Activated CD4-positive, alpha-beta T cell treated with anti-CD3 and anti-CD28 coated beads for 36 hours (primary cell): ENCODE measurements at regions not wholly inside any gene's neighbourhood (a gene's known extent, or its start where the extent isn't known, plus 50 kb on each side); places are given as distances from the start of the nearest gene placed in this dataset.

Experiments
- ATAC-seq: fragments of 200-7000 bp; cut with Tn5 transposase; one replicate; pipeline ENCODE4 v1.10.0; 2021; ENCODE audit warnings: mild to moderate bottlenecking, moderate library complexity
- CTCF ChIA-PET: fragments of 350-600 bp; sonication (Branson Sonifier 250); formaldehyde crosslinking; loops from one replicate; lab custom pipeline; 2021; ENCODE audit warnings: antibody characterized with exemption; lab: Charles Lee
- POLR2A ChIA-PET: fragments of 350-600 bp; sonication (Branson Sonifier 250); formaldehyde crosslinking; loops from one replicate; lab custom pipeline; 2021; ENCODE audit warnings: antibody characterized with exemption, inconsistent platforms; lab: Charles Lee
- DNase-seq: peaks from one replicate; pipeline ENCODE4 v3.0.0-alpha.2; 2020
- H3K27ac Mint-ChIP-seq: one replicate; pipeline ENCODE4 v1.8.0; 2021; ENCODE audit warnings: mixed read lengths
- H3K27me3 Mint-ChIP-seq: one replicate; pipeline ENCODE4 v1.8.0; 2021; ENCODE audit warnings: mixed read lengths
- H3K36me3 Mint-ChIP-seq: one replicate; pipeline ENCODE4 v1.8.0; 2021; ENCODE audit warnings: low read depth, mixed read lengths
- H3K4me1 Mint-ChIP-seq: one replicate; pipeline ENCODE4 v1.8.0; 2021; ENCODE audit warnings: mixed read lengths
- H3K4me3 Mint-ChIP-seq: one replicate; pipeline ENCODE4 v1.8.0; 2021; ENCODE audit warnings: mild to moderate bottlenecking, moderate library complexity, mixed read lengths
- H3K9me3 Mint-ChIP-seq: one replicate; pipeline ENCODE4 v1.8.0; 2021; ENCODE audit warnings: low read depth, mixed read lengths
- intact Hi-C, 2 experiments: fragments of 100-400 bp; cut with DNase I in 1 of 2; cut with micrococcal nuclease in 1 of 2; formaldehyde crosslinking; loops; one replicate each; pipeline versions ENCODE4 v1.14.2 to v1.15.1; 2022 to 2024; cut with DNase I, micrococcal nuclease

GRCh38 chr9:28779243-28779642, 1206.0 kb upstream of the C9orf72 start:
- no peak overlapping the region for H3K4me3 Mint-ChIP-seq
- intact Hi-C loops: no loop called here
- CTCF ChIA-PET: no interaction called here
- ATAC-seq: no peak
- H3K4me1 Mint-ChIP-seq: no peaks in the 10 kb centered on the region
- no peak overlapping the region for H3K27ac Mint-ChIP-seq
- no peaks in the 10 kb centered on the region for H3K27me3 Mint-ChIP-seq
- no peaks in the 10 kb centered on the region for H3K9me3 Mint-ChIP-seq
- H3K36me3 Mint-ChIP-seq: no peaks in the 10 kb centered on the region
- POLR2A ChIA-PET: no interaction called here
- no peak for DNase-seq

- no peaks in the 10 kb centered on the region for H3K9me3 Mint-ChIP-seq
- POLR2A ChIA-PET: no interaction called here
- H3K4me3 Mint-ChIP-seq: no peak overlapping the region
- no peaks in the 10 kb centered on the region for H3K27me3 Mint-ChIP-seq
- CTCF ChIA-PET: no interaction called here
- DNase-seq (no peak), ATAC-seq (no peak)
- intact Hi-C loops: no loop called here
- H3K4me1 Mint-ChIP-seq: no peaks in the 10 kb centered on the region
- no peak overlapping the region for H3K27ac Mint-ChIP-seq
- no peaks in the 10 kb centered on the region for H3K36me3 Mint-ChIP-seq
These were observed 1208.2 kb upstream of the C9orf72 start for GRCh38 chr9:28781481-28781880.

- H3K27me3 Mint-ChIP-seq: no peaks in the 10 kb centered on the region
- H3K36me3 Mint-ChIP-seq: no peaks in the 10 kb centered on the region
- no peaks in the 10 kb centered on the region for H3K9me3 Mint-ChIP-seq
- no peak for DNase-seq
- intact Hi-C loops: no loop called here
- H3K27ac Mint-ChIP-seq: no peak overlapping the region
- ChIA-PET CTCF (no interaction called here), POLR2A (no interaction called here)
- H3K4me3 Mint-ChIP-seq: no peak overlapping the region
- no peaks in the 10 kb centered on the region for H3K4me1 Mint-ChIP-seq
- no peak for ATAC-seq
These were observed 1209.3 kb upstream of the C9orf72 start for GRCh38 chr9:28782630-28783029.

- no peak for ATAC-seq
- intact Hi-C loops: no loop called here
- no peak overlapping the region for H3K27ac Mint-ChIP-seq
- H3K4me1 Mint-ChIP-seq: no peaks in the 10 kb centered on the region
- CTCF ChIA-PET: interaction anchor here (0.9 kb wide), 1 partner anchor 8 kb away, joined by 3 read pairs; no protein-coding TSS in a partner anchor
- no peaks in the 10 kb centered on the region for H3K36me3 Mint-ChIP-seq
- no peaks in the 10 kb centered on the region for H3K9me3 Mint-ChIP-seq
- no peaks in the 10 kb centered on the region for H3K27me3 Mint-ChIP-seq
- H3K4me3 Mint-ChIP-seq: no peak overlapping the region
- no peak for DNase-seq
- POLR2A ChIA-PET: no interaction called here
These were observed 1219.4 kb upstream of the C9orf72 start for GRCh38 chr9:28792716-28793115.

GRCh38 chr9:28799876-28800275, 1226.6 kb upstream of the C9orf72 start:
- ChIA-PET POLR2A (no interaction called here), CTCF (no interaction called here)
- Mint-ChIP-seq H3K27ac (no peak overlapping the region), H3K36me3 (no peaks in the 10 kb centered on the region), H3K27me3 (no peaks in the 10 kb centered on the region), H3K9me3 (no peaks in the 10 kb centered on the region), H3K4me3 (no peak overlapping the region), H3K4me1 (no peaks in the 10 kb centered on the region)
- DNase-seq (no peak), ATAC-seq (no peak)
- intact Hi-C loops: no loop called here

- no peaks in the 10 kb centered on the region for H3K9me3 Mint-ChIP-seq
- intact Hi-C loops: no loop called here
- DNase-seq: no peak
- no peaks in the 10 kb centered on the region for H3K4me1 Mint-ChIP-seq
- ChIA-PET CTCF (interaction anchor here (1.1 to 1.9 kb wide), 2 partner anchors 9 to 26 kb away, joined by 3 to 5 read pairs; no protein-coding TSS in a partner anchor), POLR2A (no interaction called here)
- no peak overlapping the region for H3K4me3 Mint-ChIP-seq
- H3K27ac Mint-ChIP-seq: no peak overlapping the region
- no peaks in the 10 kb centered on the region for H3K27me3 Mint-ChIP-seq
- H3K36me3 Mint-ChIP-seq: no peaks in the 10 kb centered on the region
- no peak for ATAC-seq
These were observed 1228.0 kb upstream of the C9orf72 start for GRCh38 chr9:28801144-28801799.

GRCh38 chr9:28805197-28805596, 1231.9 kb upstream of the C9orf72 start:
- ChIA-PET POLR2A (no interaction called here), CTCF (no interaction called here)
- no peak for DNase-seq
- H3K27me3 Mint-ChIP-seq: no peaks in the 10 kb centered on the region
- no peaks in the 10 kb centered on the region for H3K4me1 Mint-ChIP-seq
- no peak overlapping the region for H3K27ac Mint-ChIP-seq
- H3K4me3 Mint-ChIP-seq: no peak overlapping the region
- no peak for ATAC-seq
- H3K9me3 Mint-ChIP-seq: no peaks in the 10 kb centered on the region
- intact Hi-C loops: no loop called here
- no peaks in the 10 kb centered on the region for H3K36me3 Mint-ChIP-seq

- Mint-ChIP-seq H3K27ac (no peak overlapping the region), H3K9me3 (no peaks in the 10 kb centered on the region), H3K27me3 (no peaks in the 10 kb centered on the region), H3K4me3 (no peak overlapping the region), H3K36me3 (no peaks in the 10 kb centered on the region), H3K4me1 (no peaks in the 10 kb centered on the region)
- CTCF ChIA-PET: no interaction called here
- ATAC-seq (no peak), DNase-seq (no peak)
- intact Hi-C loops: no loop called here
- POLR2A ChIA-PET: no interaction called here
These were observed 1234.8 kb upstream of the C9orf72 start for GRCh38 chr9:28808042-28808441.

GRCh38 chr9:28810388-28811075, 1237.3 kb upstream of the C9orf72 start:
- Mint-ChIP-seq H3K36me3 (no peaks in the 10 kb centered on the region), H3K27me3 (no peaks in the 10 kb centered on the region), H3K27ac (no peak overlapping the region), H3K4me1 (no peaks in the 10 kb centered on the region), H3K9me3 (peaks cover 2% of the 10 kb centered on the region), H3K4me3 (no peak overlapping the region)
- DNase-seq (no peak), ATAC-seq (no peak)
- ChIA-PET POLR2A (no interaction called here), CTCF (no interaction called here)
- intact Hi-C loops: no loop called here

GRCh38 chr9:28820741-28821140, 1247.5 kb upstream of the C9orf72 start:
- no peak overlapping the region for H3K4me3 Mint-ChIP-seq
- H3K4me1 Mint-ChIP-seq: no peaks in the 10 kb centered on the region
- H3K27ac Mint-ChIP-seq: no peak overlapping the region
- intact Hi-C loops: no loop called here
- DNase-seq: no peak
- no peak for ATAC-seq
- ChIA-PET CTCF (no interaction called here), POLR2A (no interaction called here)
- peaks cover 3% of the 10 kb centered on the region for H3K9me3 Mint-ChIP-seq
- no peaks in the 10 kb centered on the region for H3K36me3 Mint-ChIP-seq
- H3K27me3 Mint-ChIP-seq: no peaks in the 10 kb centered on the region

- no peak overlapping the region for H3K27ac Mint-ChIP-seq
- H3K9me3 Mint-ChIP-seq: peaks cover 3% of the 10 kb centered on the region
- DNase-seq (no peak), ATAC-seq (no peak)
- intact Hi-C loops: no loop called here
- ChIA-PET POLR2A (no interaction called here), CTCF (no interaction called here)
- no peaks in the 10 kb centered on the region for H3K36me3 Mint-ChIP-seq
- H3K4me1 Mint-ChIP-seq: no peaks in the 10 kb centered on the region
- no peaks in the 10 kb centered on the region for H3K27me3 Mint-ChIP-seq
- H3K4me3 Mint-ChIP-seq: no peak overlapping the region
These were observed 1248.0 kb upstream of the C9orf72 start for GRCh38 chr9:28821240-28821639.

GRCh38 chr9:28824432-28824963, 1251.2 kb upstream of the C9orf72 start:
- intact Hi-C loops: no loop called here
- no peaks in the 10 kb centered on the region for H3K9me3 Mint-ChIP-seq
- ChIA-PET POLR2A (no interaction called here), CTCF (no interaction called here)
- H3K36me3 Mint-ChIP-seq: no peaks in the 10 kb centered on the region
- no peak overlapping the region for H3K27ac Mint-ChIP-seq
- ATAC-seq (no peak), DNase-seq (no peak)
- H3K4me1 Mint-ChIP-seq: no peaks in the 10 kb centered on the region
- H3K4me3 Mint-ChIP-seq: no peak overlapping the region
- no peaks in the 10 kb centered on the region for H3K27me3 Mint-ChIP-seq
